Vagina (tissue), 2 donors: ENCODE measurements at regions not wholly inside any gene's neighbourhood (a gene's known extent, or its start where the extent isn't known, plus 50 kb on each side); places are given as distances from the start of the nearest gene placed in this dataset.

ENCODE experiments used
- DNase-seq, 2 donors: peaks; one replicate each; pipeline ENCODE4 v3.0.0-alpha.2; 2017; ENCODE audit errors: extremely low spot score in 2 of 2
- H3K27ac ChIP-seq: fragments of 200-600 bp; sonication (generic); one replicate; pipeline ENCODE4 v1.5.1; 2019
- H3K27me3 ChIP-seq: fragments of 200-600 bp; sonication (generic); one replicate; pipeline ENCODE4 v1.5.1; 2019
- H3K36me3 ChIP-seq, 2 donors: fragments of 200-600 bp; sonication (generic); one replicate each; pipeline ENCODE4 v1.5.1; 2017 to 2019
- H3K4me1 ChIP-seq: fragments of 200-600 bp; sonication (generic); one replicate; pipeline ENCODE4 v1.5.1; 2019
- H3K4me3 ChIP-seq, 2 donors: fragments of 200-600 bp; sonication (generic); 1 replicate in 1 of 2; 2 replicates in 1 of 2; pipeline ENCODE4 v1.5.1; 2016 to 2019
- H3K9me3 ChIP-seq: fragments of 200-600 bp; sonication (generic); one replicate; pipeline ENCODE4 v1.5.1; 2019
- POLR2A ChIP-seq, 2 donors: fragments of 450-650 bp; IDR thresholded peaks; one replicate each; pipeline ENCODE4 v1.6.1; 2017; ENCODE audit warnings: antibody characterized with exemption in 2 of 2, mild to moderate bottlenecking in 2 of 2, moderate library complexity in 2 of 2
- POLR2AphosphoS5 ChIP-seq, 2 donors: sonication (generic); formaldehyde crosslinking; IDR thresholded peaks; one replicate each; pipeline ENCODE4 v1.9.0; 2017; ENCODE audit warnings: antibody characterized with exemption in 2 of 2, mild to moderate bottlenecking in 2 of 2, low read depth in 1 of 2; ENCODE audit not compliant: insufficient read depth in 1 of 2
- intact Hi-C: fragments of 100-400 bp; cut with DNase I; formaldehyde crosslinking; loops from one replicate; pipeline ENCODE4 v1.15.1; 2023
- TF ChIP-seq, protein P1 (sequence below), 3 experiments: fragments of 450-650 bp in 2 of 3; fragments of 200-600 bp in 1 of 3; sonication (generic) in 1 of 3; IDR thresholded peaks; one replicate each; pipeline ENCODE4 v1.5.1; 2017 to 2019; ENCODE audit warnings: antibody characterized with exemption in 3 of 3, mild to moderate bottlenecking in 2 of 3, moderate library complexity in 2 of 3

DNA sequence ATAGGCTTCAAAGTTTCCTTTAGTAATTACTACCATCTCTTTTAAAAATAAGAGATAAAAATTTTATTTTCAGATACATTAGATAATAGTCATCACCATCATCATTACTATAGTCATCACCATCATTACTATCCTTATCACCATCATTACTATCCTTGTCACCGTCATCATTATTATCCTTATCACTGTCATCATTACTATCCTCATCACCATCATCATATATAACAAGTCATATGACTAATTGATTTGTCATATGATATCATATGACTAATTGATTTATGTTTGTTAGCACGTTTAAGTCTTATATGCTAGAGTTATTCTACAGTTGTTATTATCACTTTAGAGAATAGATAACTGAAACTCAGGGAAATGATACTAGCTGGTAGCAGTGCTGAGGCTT is 382.1 kb upstream of the CDH18 start:
- no peak for DNase-seq
- intact Hi-C loops = no loop called here
- H3K27me3 ChIP-seq = no peaks in the 10 kb centered on the region
- H3K36me3 ChIP-seq = no peaks in the 10 kb centered on the region
- no peak overlapping the region for H3K27ac ChIP-seq
- no peak overlapping the region for H3K4me3 ChIP-seq
- H3K4me1 ChIP-seq = no peaks in the 10 kb centered on the region
- H3K9me3 ChIP-seq = no peaks in the 10 kb centered on the region
- no peak for TF ChIP-seq POLR2AphosphoS5 (IDR thresholded peaks at IDR 0.05; ENCODE audit: insufficient read depth in 1 of 2, low read depth in 1 of 2)
- TF ChIP-seq POLR2A (IDR thresholded peaks at IDR 0.05) = no peak
- TF ChIP-seq, protein P1, sequence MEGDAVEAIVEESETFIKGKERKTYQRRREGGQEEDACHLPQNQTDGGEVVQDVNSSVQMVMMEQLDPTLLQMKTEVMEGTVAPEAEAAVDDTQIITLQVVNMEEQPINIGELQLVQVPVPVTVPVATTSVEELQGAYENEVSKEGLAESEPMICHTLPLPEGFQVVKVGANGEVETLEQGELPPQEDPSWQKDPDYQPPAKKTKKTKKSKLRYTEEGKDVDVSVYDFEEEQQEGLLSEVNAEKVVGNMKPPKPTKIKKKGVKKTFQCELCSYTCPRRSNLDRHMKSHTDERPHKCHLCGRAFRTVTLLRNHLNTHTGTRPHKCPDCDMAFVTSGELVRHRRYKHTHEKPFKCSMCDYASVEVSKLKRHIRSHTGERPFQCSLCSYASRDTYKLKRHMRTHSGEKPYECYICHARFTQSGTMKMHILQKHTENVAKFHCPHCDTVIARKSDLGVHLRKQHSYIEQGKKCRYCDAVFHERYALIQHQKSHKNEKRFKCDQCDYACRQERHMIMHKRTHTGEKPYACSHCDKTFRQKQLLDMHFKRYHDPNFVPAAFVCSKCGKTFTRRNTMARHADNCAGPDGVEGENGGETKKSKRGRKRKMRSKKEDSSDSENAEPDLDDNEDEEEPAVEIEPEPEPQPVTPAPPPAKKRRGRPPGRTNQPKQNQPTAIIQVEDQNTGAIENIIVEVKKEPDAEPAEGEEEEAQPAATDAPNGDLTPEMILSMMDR (IDR thresholded peaks at IDR 0.05) = no peak

DNA sequence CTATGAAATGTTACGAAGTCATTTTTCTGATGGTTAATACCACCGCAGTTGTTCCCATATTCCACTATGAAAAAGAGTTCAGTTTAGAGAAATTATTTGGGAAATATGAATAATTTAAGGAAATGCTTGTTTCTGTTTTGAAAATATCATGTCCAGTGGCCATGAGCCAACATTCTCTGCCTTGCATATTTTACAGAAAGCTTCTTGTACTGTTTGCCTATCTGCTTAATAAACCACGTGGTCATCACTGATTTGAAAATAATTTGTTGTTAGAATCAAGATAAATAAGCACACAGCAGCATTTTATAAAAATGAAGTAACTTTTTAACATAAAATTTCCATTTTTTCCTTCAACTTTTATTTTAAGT is 381.5 kb upstream of the CDH18 start:
- TF ChIP-seq POLR2A (IDR thresholded peaks at IDR 0.05) = no peak
- no peak for TF ChIP-seq POLR2AphosphoS5 (IDR thresholded peaks at IDR 0.05; ENCODE audit: insufficient read depth in 1 of 2, low read depth in 1 of 2)
- TF ChIP-seq, protein P1 (IDR thresholded peaks at IDR 0.05) = no peak
- no peak overlapping the region for H3K4me3 ChIP-seq
- DNase-seq = no peak

DNA sequence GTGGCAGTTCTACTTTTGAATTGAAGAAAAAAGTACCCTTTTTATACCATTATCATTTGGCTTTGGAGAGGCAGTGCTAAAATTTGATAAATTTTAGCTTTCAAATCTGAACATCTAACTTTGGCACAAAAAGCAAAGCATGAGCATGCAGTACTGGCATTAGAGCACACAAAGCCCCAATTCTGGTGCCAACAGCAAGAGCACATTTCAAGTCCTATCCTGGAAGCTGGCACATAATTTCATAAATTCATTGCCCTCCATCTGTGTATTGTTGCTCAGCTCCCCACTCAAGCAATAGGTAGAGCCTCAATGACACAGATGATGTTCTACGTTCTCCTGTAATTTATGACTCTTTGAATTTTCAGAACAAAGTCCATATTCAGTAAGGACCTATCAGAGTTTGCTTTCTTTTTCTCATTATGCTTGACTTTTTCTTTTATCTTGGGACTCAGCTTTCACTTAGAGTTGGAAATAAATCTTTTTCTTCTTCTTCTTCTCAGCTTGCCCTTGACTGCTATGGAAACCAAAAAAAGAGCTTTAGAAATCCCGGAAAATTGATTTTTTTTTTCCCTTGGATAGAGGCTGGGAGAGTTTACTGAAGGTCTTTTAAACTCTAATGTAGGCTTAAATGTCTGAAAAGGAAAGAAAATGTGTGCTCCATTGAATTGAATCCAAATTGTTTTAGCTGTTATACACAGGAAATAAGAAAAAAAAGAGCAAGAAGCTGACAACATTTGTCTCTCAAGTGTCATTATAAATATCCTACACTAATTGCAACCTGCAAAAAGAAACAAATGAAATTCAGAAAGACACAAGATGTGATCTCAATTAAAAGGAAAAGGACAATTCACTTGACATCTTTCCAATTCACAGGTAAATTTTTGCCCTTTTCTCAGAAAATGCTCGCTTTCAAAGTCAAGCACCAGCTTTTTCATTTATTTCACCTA is 380.8 kb upstream of the CDH18 start:
- Histone ChIP-seq H3K27me3 (no peaks in the 10 kb centered on the region), H3K36me3 (no peaks in the 10 kb centered on the region), H3K9me3 (no peaks in the 10 kb centered on the region), H3K4me1 (no peaks in the 10 kb centered on the region), H3K4me3 (no peak overlapping the region), H3K27ac (no peak overlapping the region)
- intact Hi-C loops = no loop called here
- TF ChIP-seq POLR2AphosphoS5 (IDR thresholded peaks at IDR 0.05; ENCODE audit: insufficient read depth in 1 of 2, low read depth in 1 of 2) = no peak
- no peak for TF ChIP-seq POLR2A (IDR thresholded peaks at IDR 0.05)
- TF ChIP-seq, protein P1 (IDR thresholded peaks at IDR 0.05) = no peak
- no peak for DNase-seq

More for the DNA sequence above, 381.5 kb upstream of the CDH18 start:
- Histone ChIP-seq H3K27ac (no peak overlapping the region), H3K9me3 (no peaks in the 10 kb centered on the region), H3K27me3 (no peaks in the 10 kb centered on the region), H3K36me3 (no peaks in the 10 kb centered on the region), H3K4me1 (no peaks in the 10 kb centered on the region)
- intact Hi-C loops = no loop called here

DNA sequence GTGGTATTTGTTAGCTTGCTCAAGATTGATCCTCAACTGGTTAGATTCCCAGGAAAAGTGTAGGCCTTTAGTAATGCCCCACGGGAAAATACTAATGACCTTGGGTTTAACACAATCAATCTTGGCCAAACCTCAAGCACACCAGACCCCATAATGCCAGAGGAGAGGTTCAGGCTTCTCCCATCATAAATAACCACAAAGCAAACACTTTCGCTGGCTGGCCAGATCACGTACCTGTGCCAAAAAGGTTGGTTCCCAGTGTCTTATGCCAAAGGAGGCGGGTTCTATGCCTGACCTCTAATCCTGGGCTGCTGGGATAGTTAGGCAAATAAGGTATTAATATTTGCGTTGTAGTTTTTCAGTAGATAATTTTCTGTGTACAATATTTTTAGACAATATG is 379.2 kb upstream of the CDH18 start:
- no peaks in the 10 kb centered on the region for H3K27me3 ChIP-seq
- no peak overlapping the region for H3K4me3 ChIP-seq
- intact Hi-C loops = no loop called here
- H3K36me3 ChIP-seq = no peaks in the 10 kb centered on the region
- H3K4me1 ChIP-seq = no peaks in the 10 kb centered on the region
- H3K9me3 ChIP-seq = no peaks in the 10 kb centered on the region
- no peak for DNase-seq
- TF ChIP-seq POLR2A (IDR thresholded peaks at IDR 0.05) (no peak), POLR2AphosphoS5 (IDR thresholded peaks at IDR 0.05; ENCODE audit: insufficient read depth in 1 of 2, low read depth in 1 of 2) (no peak)
- TF ChIP-seq, protein P1 (IDR thresholded peaks at IDR 0.05) = no peak
- no peak overlapping the region for H3K27ac ChIP-seq

DNA sequence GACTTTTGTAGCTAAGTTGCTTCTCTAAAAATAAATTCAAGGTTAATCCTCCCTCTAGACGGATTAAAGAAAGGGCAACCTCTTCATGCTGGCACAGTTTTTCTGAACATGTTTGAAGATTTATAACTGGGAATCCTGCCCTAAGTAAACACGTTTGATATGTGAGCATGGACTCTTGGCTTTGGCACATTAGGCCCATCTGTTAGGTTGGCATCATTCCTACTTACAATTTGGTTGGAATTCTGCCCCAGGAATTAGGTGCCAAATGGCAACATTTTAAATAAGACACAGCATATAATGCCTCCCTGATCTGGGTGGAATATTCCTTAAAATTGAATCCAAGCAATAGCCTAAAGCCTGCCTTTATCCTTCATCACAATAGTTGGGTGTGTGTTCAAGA is 372.3 kb upstream of the CDH18 start:
- TF ChIP-seq, protein P1 (IDR thresholded peaks at IDR 0.05) = no peak
- TF ChIP-seq POLR2AphosphoS5 (IDR thresholded peaks at IDR 0.05; ENCODE audit: insufficient read depth in 1 of 2, low read depth in 1 of 2) = no peak
- TF ChIP-seq POLR2A (IDR thresholded peaks at IDR 0.05) = no peak
- Histone ChIP-seq H3K4me1 (no peaks in the 10 kb centered on the region), H3K36me3 (no peaks in the 10 kb centered on the region), H3K27ac (no peak overlapping the region), H3K9me3 (no peaks in the 10 kb centered on the region), H3K4me3 (no peak overlapping the region), H3K27me3 (no peaks in the 10 kb centered on the region)
- intact Hi-C loops = no loop called here
- no peak for DNase-seq
